Activated T-cell treated with anti-CD3 and anti-CD28 coated beads, Interleukin-2, amount 50 U/mL, for 72 hours (primary cell): ENCODE measurements at regions not wholly inside any gene's neighbourhood (a gene's known extent, or its start where the extent isn't known, plus 50 kb on each side); places are given as distances from the start of the nearest gene placed in this dataset.
A peak's percentile ranks its signal among the peaks of the same experiment; 100 is the strongest.
"Not testable (repeated sequence)": the region's sequence is repeated elsewhere in the genome, so short reads cannot be mapped to it uniquely, and the experiment has no call there.

ENCODE experiments used
- ATAC-seq, 2 donors: fragments of 150-1000 bp; cut with Tn5 transposase; replicated peaks in 1 of 2; 2 replicates each; pipeline ENCODE4 v1.10.0; 2021; ENCODE audit warnings: moderate library complexity in 2 of 2, mild to moderate bottlenecking in 1 of 2
- DNase-seq, 2 donors: peaks; one replicate each; pipeline ENCODE4 v3.0.0; 2021 to 2022; ENCODE audit warnings: mixed read lengths in 1 of 2
- H3K27ac Mint-ChIP-seq: one replicate; pipeline ENCODE4 v1.8.0; 2022; ENCODE audit warnings: mild to moderate bottlenecking, moderate library complexity, mixed read lengths
- H3K27me3 Mint-ChIP-seq: one replicate; pipeline ENCODE4 v1.8.0; 2022; ENCODE audit warnings: low read depth, mixed read lengths
- H3K36me3 Mint-ChIP-seq, 2 donors: one replicate each; pipeline ENCODE4 v1.8.0; 2022; ENCODE audit warnings: mixed read lengths in 2 of 2, mild to moderate bottlenecking in 1 of 2; ENCODE audit not compliant: insufficient read depth in 2 of 2
- H3K4me1 Mint-ChIP-seq: one replicate; pipeline ENCODE4 v1.8.0; 2022; ENCODE audit warnings: low read depth, mixed read lengths
- H3K4me3 Mint-ChIP-seq, 2 donors: one replicate each; pipeline ENCODE4 v1.8.0; 2022; ENCODE audit warnings: mild to moderate bottlenecking in 2 of 2, mixed read lengths in 2 of 2, moderate library complexity in 2 of 2
- H3K9me3 Mint-ChIP-seq, 2 donors: one replicate each; pipeline ENCODE4 v1.8.0; 2022; ENCODE audit warnings: mixed read lengths in 2 of 2

- not testable (repeated sequence) for H3K9me3 Mint-ChIP-seq, H3K27ac Mint-ChIP-seq, H3K27me3 Mint-ChIP-seq, DNase-seq, H3K36me3 Mint-ChIP-seq, H3K4me3 Mint-ChIP-seq, ATAC-seq
- peaks cover 18% of the 10 kb centered on the region for H3K4me1 Mint-ChIP-seq
Observed at GRCh38 chr7:142507066-142507465, 242.2 kb upstream of the PRSS1 start.

- Mint-ChIP-seq H3K9me3 (no peaks in the 10 kb centered on the region), H3K27me3 (no peaks in the 10 kb centered on the region)
Observed at GRCh38 chr7:142506601-142507000, 242.7 kb upstream of the PRSS1 start.

DNA sequence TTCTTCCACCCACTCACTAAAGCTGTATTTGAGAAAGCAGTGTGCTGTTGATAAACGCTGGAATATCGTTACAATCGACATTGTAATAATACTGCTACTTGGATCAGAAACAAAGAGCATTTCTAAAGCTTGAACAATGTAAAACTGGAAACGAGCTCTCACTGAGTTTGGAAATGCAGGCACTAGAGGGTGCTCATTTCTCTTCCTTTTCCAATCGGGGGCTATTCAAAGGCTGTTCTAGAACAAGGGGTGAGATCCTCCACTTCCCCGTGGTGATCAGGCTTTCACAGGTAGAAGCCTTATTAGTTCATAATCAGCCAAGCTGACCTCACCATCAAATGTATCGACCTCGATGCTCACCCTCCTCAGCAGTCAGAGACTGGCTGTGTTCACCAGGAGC, 245.3 kb upstream of the PRSS1 start:
- H3K27ac Mint-ChIP-seq, H3K27me3 Mint-ChIP-seq, ATAC-seq, H3K4me3 Mint-ChIP-seq, H3K36me3 Mint-ChIP-seq, DNase-seq, H3K9me3 Mint-ChIP-seq: not testable (repeated sequence)
- H3K4me1 Mint-ChIP-seq: peaks cover 27% of the 10 kb centered on the region

More at GRCh38 chr7:142506601-142507000, 242.7 kb upstream of the PRSS1 start:
- no peak overlapping the region for H3K4me3 Mint-ChIP-seq
- DNase-seq (no peak), ATAC-seq (no peak)
- peaks cover 18% of the 10 kb centered on the region for H3K4me1 Mint-ChIP-seq
- H3K36me3 Mint-ChIP-seq: no peaks in the 10 kb centered on the region
- no peak overlapping the region for H3K27ac Mint-ChIP-seq

DNA sequence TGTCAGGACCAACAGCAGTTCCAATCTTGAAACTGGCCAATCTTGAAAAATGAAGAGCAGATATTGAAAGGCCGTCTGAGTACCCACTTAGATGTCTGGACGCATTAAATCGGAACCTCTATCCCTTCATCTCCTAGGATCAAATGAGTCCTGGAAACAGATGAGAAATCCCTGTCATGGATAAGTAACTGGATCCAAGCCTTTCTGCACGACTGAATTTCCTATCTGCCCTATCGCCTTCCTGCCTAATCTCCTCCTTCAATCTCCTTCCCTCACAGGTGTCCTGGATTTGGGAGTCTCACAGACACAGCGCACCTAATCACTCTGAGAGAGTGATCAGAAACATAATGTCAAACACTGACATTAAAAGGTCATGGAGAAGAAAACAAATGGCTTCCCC, 245.2 kb upstream of the PRSS58 start:
- Mint-ChIP-seq H3K4me3 (no peak overlapping the region), H3K27me3 (no peaks in the 10 kb centered on the region), H3K27ac (no peak overlapping the region), H3K4me1 (peaks cover 18% of the 10 kb centered on the region), H3K36me3 (no peaks in the 10 kb centered on the region), H3K9me3 (no peaks in the 10 kb centered on the region)
- DNase-seq (no peak), ATAC-seq (no peak)

DNA sequence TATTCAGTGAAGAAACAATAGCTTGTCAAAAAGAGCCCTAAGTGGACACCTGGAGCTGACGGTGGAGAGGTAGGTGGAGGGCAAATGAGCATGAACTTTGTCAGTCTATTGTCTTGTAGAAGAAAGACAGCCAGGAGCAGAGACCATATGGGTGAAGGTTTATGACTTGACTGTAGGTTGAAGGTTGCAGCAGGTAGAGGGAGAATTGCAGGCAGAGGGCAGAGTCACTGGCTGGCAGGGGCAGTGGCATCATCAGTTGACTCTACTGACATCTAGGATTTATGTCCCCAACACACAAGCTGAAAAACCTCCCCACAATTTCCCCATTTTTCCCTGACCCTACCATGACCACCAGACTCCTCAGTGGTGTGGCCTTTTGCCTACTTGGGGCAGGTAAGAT, 243.6 kb upstream of the PRSS58 start:
- H3K36me3 Mint-ChIP-seq: no peaks in the 10 kb centered on the region
- peaks cover 24% of the 10 kb centered on the region for H3K4me1 Mint-ChIP-seq
- ATAC-seq: no peak
- no peaks in the 10 kb centered on the region for H3K9me3 Mint-ChIP-seq
- H3K27me3 Mint-ChIP-seq: no peaks in the 10 kb centered on the region
- no peak for DNase-seq
- no peak overlapping the region for H3K27ac Mint-ChIP-seq
- H3K4me3 Mint-ChIP-seq: no peak overlapping the region

DNA sequence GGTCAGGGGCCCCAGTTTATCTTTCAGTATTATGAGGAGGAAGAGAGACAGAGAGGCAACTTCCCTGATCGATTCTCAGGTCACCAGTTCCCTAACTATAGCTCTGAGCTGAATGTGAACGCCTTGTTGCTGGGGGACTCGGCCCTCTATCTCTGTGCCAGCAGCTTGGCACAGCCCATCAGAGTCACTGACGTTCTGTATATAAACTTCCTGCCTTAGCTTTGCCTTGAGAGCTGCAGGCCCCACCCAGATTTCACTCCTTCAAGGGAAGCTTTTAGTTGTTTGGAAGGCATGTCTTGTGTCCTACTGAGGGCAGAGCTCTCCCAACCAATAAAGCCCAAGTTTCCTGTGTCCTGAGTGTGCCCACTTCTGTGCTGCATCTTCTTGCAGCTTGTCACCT, 242.5 kb upstream of the PRSS58 start:
- Mint-ChIP-seq H3K4me1 (peaks cover 33% of the 10 kb centered on the region), H3K36me3 (no peaks in the 10 kb centered on the region), H3K9me3 (no peaks in the 10 kb centered on the region), H3K27me3 (no peaks in the 10 kb centered on the region), H3K27ac (peak overlapping the region; percentile 73), H3K4me3 (peak overlapping the region; percentile 56 to 62)
- ATAC-seq (peak; percentile 39 to 52), DNase-seq (no peak)

GRCh38 chr7:142499635-142500034, 241.8 kb upstream of the PRSS58 start:
- H3K4me3 Mint-ChIP-seq: peak overlapping the region; percentile 30 to 56
- ATAC-seq: peak; percentile 30 to 52
- H3K27me3 Mint-ChIP-seq: no peaks in the 10 kb centered on the region
- H3K4me1 Mint-ChIP-seq: peaks cover 36% of the 10 kb centered on the region
- no peaks in the 10 kb centered on the region for H3K36me3 Mint-ChIP-seq
- H3K27ac Mint-ChIP-seq: no peak overlapping the region
- H3K9me3 Mint-ChIP-seq: no peaks in the 10 kb centered on the region
- DNase-seq: no peak

GRCh38 chr7:142498364-142498763, 240.5 kb upstream of the PRSS58 start:
- Mint-ChIP-seq H3K4me1 (peaks cover 36% of the 10 kb centered on the region), H3K27ac (peak overlapping the region; percentile 75), H3K9me3 (no peaks in the 10 kb centered on the region), H3K4me3 (no peak overlapping the region), H3K36me3 (no peaks in the 10 kb centered on the region), H3K27me3 (no peaks in the 10 kb centered on the region)
- ATAC-seq (no peak), DNase-seq (no peak)

DNA sequence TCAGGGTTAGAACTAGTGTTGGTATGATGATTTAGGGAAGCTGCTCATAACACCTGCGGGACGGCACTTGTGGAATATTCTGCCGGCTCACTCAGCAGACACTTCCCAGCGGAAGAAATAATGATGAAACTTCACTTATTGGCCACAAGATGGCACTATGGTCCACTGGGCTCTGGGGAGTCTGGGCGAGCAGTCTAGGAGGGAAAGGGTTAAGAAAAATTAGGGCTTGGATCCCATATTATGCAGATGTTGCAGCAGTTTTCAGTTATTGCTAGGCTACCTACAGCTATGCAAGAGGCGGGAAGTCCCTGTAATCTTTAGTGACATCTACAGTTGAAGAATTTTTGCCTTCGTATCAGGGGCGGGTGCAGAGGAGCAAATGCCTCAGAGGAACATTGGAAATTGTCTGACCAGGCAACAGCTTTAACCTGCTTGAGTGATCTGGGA, 238.7 kb upstream of the PRSS58 start:
- no peaks in the 10 kb centered on the region for H3K27me3 Mint-ChIP-seq
- ATAC-seq (peak; percentile 50 to 72), DNase-seq (no peak)
- no peaks in the 10 kb centered on the region for H3K36me3 Mint-ChIP-seq
- H3K4me1 Mint-ChIP-seq: peaks cover 49% of the 10 kb centered on the region
- peak overlapping the region; percentile 66 to 71 for H3K4me3 Mint-ChIP-seq
- no peak overlapping the region for H3K27ac Mint-ChIP-seq
- H3K9me3 Mint-ChIP-seq: no peaks in the 10 kb centered on the region

DNA sequence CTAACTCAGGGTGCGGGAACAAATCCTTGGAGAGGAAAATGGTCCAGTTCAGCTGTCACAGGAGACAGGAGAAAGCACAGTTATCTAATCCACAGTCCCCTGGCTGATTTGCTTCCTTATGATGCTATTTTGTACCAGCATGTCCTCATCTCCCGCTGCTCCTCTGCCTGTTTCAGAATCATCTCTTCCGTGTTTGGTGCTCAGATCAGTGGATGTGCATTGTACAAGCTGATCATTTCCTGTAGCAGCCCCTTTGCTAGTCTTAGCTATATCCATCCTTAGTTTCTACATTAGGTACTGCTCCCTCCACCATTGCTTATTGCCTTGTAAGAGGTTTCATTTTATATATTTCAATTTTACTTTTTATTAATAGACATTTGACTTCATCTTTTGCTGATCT, 238.0 kb upstream of the PRSS58 start:
- not testable (repeated sequence) for H3K27me3 Mint-ChIP-seq, H3K36me3 Mint-ChIP-seq, H3K4me3 Mint-ChIP-seq, H3K27ac Mint-ChIP-seq, ATAC-seq, DNase-seq, H3K9me3 Mint-ChIP-seq
- H3K4me1 Mint-ChIP-seq: peaks cover 54% of the 10 kb centered on the region

- H3K9me3 Mint-ChIP-seq, DNase-seq, H3K36me3 Mint-ChIP-seq, H3K27me3 Mint-ChIP-seq, H3K27ac Mint-ChIP-seq, H3K4me3 Mint-ChIP-seq: not testable (repeated sequence)
- ATAC-seq: peak in 1 of 2 donors; percentile 24
- peaks cover 50% of the 10 kb centered on the region for H3K4me1 Mint-ChIP-seq
Observed at GRCh38 chr7:142495301-142495700, 237.4 kb upstream of the PRSS58 start.

DNA sequence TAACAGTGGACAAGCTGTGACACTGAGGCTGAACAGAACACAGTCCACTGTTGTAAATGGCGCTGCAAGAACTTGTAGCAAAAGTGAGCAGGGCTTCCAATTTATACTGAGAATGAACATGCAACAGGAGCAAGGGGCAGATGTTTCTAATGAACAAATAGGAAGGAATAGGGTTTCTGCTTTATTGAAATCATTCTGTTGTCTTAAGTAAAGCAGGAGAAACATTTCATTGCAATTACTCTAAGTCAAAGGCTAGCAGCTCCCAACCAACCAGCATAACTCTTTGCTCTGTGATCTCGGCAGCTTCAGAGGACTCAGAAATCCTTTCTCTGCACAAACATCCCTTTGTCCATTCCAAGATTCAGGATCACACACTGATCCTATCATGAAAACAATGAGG, 236.2 kb upstream of the PRSS58 start:
- H3K27ac Mint-ChIP-seq: no peak overlapping the region
- no peaks in the 10 kb centered on the region for H3K9me3 Mint-ChIP-seq
- DNase-seq (no peak), ATAC-seq (no peak)
- peaks cover 39% of the 10 kb centered on the region for H3K4me1 Mint-ChIP-seq
- H3K36me3 Mint-ChIP-seq: no peaks in the 10 kb centered on the region
- H3K4me3 Mint-ChIP-seq: no peak overlapping the region
- H3K27me3 Mint-ChIP-seq: no peaks in the 10 kb centered on the region

DNA sequence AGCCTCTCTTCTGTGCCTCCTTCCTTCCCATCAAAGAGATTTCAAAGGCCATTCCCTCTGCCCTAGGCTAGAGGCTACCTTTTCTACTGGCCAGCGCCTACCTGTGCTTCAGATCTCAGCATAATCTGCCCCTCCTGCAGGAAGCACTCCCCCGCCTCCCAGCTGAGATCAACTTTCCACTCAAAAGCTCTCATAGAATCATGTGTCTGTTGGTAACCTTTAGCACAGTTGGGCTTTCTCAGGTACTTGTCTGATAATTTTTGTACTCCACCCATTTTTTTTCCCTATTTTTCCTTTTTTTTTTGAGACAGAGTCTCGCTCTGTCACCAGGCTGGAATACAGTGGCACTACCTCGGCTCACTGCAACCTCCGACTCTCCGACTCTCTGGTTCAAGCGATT, 231.0 kb upstream of the PRSS58 start:
- Mint-ChIP-seq H3K9me3 (no peaks in the 10 kb centered on the region), H3K4me1 (peaks cover 27% of the 10 kb centered on the region), H3K27ac (no peak overlapping the region), H3K4me3 (no peak overlapping the region), H3K27me3 (no peaks in the 10 kb centered on the region), H3K36me3 (no peaks in the 10 kb centered on the region)
- no peak for DNase-seq
- ATAC-seq: no peak

DNA sequence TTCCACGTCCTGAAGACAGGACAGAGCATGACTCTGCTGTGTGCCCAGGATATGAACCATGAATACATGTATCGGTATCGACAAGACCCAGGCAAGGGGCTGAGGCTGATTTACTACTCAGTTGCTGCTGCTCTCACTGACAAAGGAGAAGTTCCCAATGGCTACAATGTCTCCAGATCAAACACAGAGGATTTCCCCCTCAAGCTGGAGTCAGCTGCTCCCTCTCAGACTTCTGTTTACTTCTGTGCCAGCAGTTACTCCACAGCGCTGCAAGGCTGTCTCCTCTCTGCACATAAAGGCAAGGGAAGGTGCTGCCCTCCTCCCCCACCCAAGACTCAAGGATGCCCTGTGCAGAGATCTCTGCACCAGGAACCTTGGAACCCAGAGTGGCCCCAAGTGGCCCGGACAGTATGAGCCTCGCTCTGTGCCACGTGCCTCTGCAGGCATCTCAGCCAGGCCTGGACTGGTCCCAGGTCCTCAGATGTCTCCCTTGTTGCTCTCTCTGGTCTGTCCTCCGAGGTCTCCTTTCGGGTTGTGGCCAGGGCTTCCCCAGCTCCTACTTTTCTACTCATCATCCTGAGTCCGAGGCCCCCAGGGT, 230.3 kb upstream of the PRSS58 start:
- DNase-seq: no peak
- Mint-ChIP-seq H3K4me1 (peaks cover 31% of the 10 kb centered on the region), H3K9me3 (no peaks in the 10 kb centered on the region), H3K27ac (no peak overlapping the region), H3K36me3 (no peaks in the 10 kb centered on the region), H3K4me3 (no peak overlapping the region), H3K27me3 (no peaks in the 10 kb centered on the region)
- no peak for ATAC-seq
